ENCODE measurements at regions not wholly inside any gene's neighbourhood (a gene's known extent, or its start where the extent isn't known, plus 50 kb on each side); places are given as distances from the start of the nearest gene placed in this dataset.
"Not testable (repeated sequence)": the region's sequence is repeated elsewhere in the genome, so short reads cannot be mapped to it uniquely, and the experiment has no call there.

DNA sequence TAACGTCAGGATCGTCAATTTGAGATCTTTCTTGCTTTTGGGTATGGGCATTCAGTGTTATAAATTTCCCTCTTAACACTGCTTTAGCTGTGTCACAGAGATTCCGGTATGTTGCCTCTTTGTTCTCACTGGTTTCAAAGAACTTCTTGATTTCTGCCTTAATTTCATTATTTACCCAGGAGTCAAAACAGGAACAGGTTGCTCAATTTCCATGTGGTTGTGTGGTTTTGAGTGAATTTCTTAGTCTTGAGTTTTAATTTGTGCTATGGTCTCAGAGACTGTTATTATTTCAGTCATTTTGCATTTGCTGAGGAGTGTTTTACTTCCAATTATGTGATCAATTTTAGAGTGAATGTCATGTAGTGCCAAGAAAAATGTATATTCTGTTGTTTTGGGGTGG lies 153.1 kb downstream of the PCDH17 start:
- no peak for DNase-seq

DNA sequence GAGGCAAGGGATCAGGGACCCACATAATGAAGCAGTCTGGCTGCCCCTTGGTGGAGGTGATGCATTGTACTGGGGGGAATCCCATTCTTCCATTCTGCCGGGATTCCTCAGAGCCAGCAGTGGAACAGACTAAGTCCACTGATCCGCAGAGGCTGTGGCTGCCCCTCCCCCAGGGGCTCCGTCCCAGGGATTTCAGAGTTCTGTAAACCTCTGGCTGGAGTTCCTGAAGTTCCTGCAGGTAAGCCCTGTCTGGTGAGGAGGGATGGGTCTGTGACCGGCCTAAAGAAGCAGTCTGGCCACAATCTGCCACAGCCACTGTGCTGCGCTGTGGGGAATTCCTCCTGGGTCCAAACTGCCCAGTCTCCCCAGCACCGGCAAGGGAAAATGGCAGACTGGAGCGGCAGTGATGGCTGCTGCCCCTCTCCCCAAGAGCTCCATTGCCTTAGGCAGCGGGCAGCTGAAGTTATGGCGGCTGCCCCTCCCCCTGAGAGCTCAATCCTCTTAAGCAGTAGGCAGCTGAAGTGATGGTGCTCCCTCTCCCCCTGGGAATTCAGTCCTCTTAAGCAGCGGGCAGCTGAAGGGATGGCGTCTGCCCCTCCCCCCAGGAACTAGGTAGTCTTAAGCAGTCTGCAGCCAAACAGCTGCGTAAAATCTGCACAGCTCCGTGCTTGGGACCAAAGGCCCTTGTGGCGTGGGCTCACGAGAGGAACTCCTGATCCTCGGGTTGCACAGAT lies 155.7 kb downstream of the PCDH17 start:
- DNase-seq = no peak

DNA sequence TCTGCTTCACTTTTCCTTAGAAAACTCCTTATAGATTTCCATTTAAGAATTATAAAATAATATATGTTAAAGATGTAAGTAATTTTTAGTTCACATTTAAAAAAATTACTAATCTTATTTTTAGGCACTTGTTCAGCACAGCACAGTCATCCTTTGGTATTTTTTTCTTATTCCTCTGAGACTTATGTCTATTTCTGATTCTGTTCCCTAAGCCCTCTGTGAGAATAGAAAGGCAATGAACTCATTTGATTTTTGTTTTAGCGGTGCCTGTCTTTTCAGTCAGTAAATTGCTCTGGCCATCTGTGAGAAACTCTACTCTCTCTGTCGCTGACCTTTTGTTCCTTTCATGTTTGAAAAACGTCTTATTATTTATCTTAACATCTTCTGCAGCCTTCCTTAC lies 168.1 kb downstream of the PCDH17 start:
- no peak for DNase-seq

DNA sequence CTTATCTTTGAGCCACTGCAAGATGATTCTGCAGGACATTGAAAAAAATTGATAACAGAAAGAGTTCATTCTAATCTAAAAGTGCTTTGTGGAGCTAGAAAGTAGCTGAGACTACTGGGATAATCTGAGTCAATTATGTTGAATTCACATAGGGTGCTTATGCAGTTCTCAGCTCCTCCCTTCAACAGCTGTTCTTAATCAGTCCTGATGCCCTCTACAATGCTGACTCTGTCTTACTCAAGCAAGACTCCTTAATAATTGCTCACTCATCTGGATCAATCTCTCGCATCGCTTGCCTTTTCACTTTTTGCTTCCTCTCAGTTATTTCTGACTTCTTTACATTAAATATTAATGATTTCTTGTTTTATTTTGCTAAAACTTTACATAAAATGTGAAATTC lies 182.1 kb downstream of the PCDH17 start:
- DNase-seq = no peak

DNA sequence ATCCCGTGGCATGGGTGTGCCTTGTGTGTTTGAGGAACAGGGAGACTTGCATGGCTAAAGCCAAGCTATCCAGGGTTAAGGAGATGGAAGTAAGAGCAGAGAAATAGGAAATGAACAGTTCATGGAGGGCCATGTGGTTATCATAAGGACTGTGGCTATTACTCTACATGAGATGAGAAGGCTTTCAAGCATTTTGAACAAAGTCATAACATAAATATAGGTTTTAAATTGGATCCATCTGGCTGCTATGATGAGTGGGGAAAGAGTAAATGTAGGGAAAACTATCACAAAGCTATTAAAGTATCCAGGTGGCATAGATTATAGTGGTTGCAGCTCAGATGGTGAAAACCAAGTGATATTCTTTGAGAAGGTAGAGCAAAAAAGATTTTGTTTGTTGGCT lies 184.1 kb downstream of the PCDH17 start:
- DNase-seq = no peak

DNA sequence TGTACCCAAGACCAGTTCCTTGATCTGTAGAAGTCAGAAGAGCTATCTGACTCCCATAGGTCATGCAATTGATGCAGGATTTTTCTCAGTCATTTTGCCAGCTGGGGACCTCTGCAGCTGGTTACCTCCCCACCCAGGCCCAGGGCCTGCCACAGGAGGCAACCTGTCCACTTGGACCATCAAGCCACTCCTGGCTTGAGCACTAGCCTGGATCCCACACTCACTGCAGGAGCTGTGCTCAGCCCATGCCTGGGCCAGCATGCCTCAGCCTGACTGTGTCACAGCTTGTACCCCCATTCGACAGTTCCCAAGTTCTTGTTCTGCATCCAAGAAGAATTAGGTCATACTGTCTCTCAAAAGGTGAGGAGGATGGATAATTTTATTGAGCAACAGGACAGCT lies 189.4 kb downstream of the PCDH17 start:
- no peak for DNase-seq

DNA sequence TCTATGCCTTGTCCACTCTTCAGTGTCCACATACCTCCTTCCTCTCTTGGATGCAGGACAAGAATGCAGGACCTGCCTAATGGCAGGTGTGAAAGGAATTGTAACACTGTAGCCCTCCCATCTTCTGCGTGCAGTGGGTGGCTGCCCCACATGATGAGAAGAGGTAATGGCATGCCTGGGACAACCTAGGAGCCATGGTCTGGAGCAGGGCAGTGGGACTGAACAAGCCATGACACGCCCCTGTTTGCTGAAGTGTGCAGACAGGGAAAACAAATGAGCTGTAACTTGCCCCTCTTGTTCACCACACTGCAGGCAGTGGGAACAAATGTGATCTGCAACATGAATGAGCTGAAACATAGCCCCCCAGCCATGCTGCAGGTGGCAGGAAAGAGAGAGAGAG lies 192.2 kb downstream of the PCDH17 start:
- DNase-seq = no peak

DNA sequence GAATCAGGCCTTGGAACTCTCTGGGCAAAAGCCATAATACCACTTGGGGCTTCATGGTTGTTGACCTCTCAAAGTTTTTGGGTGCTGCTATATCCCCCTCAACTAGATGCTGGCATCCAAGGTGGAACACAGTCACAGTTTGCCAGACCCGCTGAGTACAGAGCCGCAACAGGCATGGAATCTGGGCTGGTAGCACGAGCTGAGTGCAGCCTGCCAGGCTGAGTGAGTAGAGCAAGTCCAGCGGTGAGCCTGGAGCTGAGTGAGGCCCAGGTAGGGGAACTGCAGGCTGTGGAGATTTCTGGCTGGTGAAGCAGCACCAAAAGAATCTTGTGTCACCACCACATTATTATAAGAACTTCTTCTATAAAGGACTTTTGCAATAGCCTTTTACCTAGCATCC lies 192.6 kb downstream of the PCDH17 start:
- no peak for DNase-seq

DNA sequence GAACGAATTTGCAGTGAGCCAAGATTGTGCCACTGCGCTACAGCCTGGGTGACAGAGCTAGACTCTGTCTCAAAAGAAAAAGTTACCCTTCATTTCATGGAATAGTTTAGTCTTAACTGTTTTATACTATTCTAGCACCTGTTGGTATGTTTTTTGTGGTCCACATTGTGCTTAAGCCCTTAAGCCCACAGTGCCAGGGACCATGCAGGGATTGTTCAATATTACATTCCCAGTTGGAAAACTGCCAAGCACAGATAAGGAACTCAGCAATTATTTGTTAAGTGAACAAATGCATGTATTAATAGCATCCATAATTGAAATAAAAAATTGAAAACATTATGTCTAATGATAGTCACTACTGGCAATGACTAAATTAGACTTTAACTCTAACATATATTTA lies 193.5 kb downstream of the PCDH17 start:
- no peak for DNase-seq

DNA sequence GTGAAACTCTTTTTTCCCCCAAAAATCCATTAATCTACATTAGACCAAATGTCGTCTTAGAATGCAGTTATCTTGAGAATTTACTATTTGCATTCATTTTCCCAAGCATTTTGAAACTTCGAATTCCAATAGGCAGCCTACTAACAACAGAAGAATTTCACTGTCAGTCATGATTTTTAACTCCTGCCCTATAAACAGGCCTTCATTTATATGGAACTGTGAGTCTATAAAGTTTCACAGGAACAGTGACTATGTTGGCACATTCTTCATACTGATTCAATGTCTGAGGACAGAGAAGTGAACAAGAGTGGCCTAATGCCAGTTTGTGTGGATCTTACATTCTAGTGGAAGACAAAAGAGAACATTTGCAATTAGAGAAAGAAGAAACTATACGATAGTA lies 198.0 kb downstream of the PCDH17 start:
- DNase-seq = no peak

DNA sequence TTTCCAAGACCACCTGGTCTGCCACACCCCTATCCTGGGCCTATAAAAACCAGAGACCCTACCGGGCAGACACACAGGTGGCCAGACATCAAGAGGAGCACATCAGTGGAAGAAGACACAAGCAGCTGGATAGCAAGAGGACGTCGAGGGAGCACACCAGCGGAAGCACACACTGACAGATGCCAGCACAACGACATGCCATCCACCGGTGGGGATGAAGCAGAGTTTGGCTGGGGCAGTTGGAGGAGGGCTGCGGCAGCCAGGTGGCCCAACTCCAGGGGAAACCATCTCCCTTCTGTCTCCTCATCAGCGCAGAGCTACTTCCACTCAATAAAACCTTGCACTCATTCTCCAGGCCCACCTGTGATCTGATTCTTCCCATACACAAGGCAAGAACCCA lies 200.6 kb downstream of the PCDH17 start:
- DNase-seq = no peak

DNA sequence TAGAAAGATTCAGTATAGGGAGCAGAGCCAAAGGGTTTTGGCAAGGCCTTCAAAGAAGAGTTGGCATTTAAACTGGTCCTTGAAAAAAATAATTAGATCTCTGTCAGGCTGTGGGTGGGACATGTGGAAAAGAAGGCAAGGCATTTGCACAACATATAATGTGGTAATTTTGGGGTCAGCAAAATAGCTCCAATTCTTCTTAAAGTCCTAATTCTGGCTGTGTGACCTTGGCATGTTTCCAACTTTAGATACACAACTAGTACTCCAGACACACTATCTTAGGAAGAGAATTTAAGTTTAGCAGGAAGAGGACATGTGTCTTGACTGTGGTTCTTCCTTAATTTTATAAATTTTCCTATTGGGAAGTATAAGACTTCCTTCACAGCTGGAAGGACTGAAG lies 206.3 kb downstream of the PCDH17 start:
- DNase-seq = no peak

DNA sequence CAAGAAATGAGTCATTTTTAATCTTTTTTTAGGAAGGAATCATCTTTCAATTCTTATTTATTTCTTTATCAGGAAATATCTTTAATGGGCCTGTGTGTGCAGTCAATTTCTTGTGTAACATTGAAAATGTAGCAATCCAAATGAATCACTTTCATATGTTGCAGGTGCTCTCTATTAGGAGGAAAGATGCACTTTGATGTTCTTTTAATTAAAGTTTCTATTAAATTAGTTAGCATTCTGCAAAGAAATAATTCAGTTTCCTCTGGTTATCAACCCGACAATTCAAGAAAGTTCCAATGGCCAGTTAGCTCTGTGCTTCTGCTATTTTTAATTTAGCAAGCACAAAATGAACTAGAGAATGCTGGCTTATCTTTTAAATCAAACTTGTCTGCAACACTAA lies 212.0 kb downstream of the PCDH17 start:
- no peak for DNase-seq

DNA sequence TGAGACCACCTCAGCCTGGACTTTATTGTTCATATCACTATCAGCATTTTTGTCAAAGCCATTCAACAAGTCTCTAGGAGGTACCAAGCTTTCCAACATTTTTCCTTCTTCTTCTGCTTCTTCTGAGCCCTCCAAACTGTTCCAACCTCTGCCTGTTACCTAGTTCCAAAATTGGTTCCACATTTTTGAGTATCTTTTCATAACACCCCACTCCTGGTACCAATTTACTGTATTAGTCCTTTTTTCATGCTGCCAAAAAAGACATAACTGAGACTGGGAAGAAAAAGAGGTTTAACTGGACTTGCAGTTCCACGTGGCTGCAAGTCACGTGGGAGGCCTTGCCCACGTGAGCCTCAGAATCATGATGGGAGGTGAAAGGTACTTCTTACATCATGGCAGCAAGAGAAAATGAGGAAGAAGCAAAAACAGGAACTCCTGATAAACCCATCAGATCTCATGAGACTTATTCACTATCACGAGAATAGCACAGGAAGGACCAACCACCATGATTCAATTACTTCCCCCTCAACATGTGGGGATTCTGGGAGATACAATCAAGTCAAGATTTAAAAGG lies 215.1 kb downstream of the PCDH17 start:
- DNase-seq = no peak

DNA sequence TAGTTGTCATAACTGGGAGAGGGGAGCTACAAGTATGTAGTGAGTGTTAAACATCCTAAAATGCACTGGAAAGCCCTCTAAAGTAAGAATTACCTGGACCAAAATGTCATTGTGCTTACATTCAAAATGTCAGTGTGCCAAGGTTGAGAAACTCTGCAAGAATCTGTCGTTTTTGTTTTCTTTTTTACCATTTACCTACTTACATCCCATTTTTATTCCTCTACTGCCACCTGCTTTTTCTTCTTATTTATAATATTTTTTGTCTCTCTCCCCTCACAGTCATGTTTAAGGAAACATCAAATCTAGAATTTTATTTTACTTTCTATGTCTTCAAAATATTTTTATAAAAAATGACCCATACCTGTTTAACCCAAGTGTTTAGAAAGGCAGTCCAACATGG lies 226.4 kb downstream of the PCDH17 start:
- DNase-seq = no peak

DNA sequence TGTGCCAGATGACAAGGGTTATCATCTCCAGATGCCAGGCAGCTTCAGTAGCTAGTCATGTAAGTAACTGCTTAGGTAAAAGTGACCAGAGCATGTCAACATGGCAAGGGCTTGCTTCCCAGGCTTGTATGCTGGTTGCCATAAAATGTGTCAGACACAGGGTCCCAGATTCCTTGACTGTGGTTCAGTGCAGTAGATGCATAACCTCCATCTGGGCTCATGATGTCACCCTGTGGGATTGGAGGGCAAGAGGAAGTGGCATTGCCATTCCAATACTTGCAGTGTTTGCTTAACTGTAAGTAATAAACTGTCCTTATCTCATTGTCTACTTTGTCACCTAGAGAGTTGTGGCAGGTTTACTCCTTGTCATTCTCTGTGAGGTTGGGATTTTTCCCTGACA lies 226.8 kb downstream of the PCDH17 start:
- no peak for DNase-seq

DNA sequence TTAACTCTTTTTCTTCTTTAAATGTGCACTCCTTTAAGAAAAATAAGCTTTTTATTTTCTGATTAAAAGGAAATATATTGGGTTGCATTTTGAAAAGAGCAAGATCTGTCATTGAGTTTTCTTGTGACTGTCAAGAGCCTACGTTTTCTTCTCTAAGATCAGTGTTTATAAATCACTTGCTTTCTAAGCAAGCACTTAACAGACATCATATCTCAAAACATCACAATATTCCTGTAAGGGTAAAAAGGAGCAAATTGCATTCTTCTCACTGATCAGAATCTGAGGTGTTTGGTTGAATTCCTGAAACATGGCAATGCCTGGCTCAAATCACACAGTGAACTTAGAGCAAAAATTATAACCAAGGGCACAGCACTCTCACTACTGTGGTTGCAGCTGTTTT lies 231.3 kb downstream of the PCDH17 start:
- DNase-seq = no peak

DNA sequence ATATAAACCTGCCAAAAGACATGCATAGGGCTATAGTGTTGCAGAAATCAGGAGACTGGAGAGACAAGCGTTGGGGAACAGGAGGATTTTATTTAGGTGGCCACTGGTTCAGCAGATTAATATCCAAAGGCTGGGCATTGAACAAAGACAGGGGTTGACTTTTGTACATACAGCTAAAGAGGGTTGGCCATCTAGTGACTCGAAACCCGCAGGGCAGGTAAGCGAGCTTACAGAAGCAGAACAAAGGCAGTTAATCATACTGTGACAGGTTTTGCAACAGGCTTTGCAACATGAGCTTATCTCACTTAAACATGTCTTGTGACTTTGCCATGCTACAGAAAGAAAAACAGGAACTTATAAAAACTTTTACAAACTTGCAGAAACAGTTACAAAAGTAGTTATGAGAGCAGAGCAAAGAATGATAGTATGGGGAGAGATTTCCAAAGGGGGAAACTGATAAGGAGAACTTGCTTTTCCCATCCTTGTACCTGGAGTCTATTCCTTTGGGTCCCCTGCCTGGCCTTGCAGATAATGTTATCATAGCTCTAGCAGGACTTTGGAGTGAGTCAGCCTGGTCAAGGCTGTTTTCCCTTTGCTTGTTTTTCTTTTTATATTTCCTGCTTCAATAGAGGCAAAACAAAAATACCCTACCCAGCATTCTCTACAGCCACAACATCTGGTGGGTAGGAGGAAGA lies 234.2 kb downstream of the PCDH17 start:
- DNase-seq = no peak

DNA sequence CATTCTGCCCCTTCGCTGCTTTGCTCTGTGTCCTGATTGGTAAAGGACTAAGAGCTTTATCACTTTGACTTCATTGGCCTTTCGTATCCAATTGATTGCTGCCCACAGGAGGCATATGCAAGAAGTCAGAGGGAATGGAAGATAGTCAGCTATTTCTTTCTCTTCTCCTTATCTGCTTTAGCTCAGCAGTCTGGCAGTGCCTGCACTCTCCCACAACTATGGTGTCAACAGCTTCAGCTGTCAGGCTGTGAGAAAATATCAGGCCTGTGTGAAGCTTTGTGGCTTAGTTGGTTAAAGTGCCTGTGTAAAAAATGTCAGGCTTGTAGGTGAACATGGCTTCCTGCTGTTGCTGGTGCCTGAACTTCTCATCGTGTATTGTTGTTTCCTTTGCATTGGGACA lies 243.0 kb downstream of the PCDH17 start:
- no peak for DNase-seq

DNA sequence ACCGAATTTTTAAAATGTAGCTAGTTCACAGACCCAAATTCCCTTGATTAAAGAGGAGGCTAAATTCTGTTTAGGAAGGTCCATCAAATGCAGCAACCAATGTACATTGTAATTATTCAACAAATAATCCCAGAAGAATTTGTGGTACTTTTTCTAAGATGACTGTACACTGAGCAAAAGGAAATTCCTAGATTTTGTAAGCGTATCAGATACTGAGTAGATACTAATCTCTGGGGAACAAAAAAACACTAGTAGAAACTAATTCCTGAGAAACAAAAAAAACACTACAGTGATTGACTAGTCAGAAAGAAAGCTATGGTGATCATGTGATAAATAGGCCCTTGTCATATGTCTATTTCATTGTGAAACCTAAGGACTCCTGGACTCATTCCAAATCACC lies 246.1 kb downstream of the PCDH17 start:
- DNase-seq = no peak

DNA sequence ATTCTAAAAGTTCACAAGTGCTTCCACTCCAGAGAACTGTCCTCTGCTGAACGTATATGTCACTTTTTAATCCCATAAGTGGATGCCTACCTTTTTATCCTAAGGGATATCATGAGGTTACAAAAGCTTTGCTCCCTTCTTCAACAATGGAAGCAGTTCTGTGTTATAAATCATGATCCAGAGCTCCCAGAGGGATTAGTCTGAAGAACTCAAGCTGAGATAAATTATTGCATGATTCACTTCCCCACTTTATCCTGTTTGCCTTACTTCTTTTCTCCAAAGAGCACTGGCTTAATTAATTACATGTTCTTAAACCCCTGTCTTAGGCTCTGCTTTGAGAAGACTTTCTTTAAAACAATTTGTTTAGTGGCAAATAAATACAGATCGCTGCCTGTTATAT lies 246.7 kb downstream of the PCDH17 start:
- DNase-seq = no peak

DNA sequence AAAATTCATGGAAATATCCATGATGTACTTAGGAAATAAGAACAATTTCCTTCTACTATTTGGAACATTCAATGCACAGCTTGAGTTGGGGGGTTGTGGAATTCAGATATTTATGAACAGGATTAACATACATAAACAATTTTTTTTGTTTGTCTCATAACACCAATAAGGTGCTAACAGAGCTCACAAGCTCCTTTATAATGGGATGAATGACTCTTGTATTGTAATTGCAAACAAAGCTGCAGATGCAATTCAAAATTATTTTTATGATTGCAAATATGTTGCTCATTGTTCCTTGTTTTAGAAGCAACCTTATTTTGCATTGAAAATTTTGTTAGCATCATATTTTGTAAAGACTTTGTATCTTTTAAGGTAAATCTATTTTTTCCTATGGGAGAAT lies 265.7 kb downstream of the PCDH17 start:
- no peak for DNase-seq

DNA sequence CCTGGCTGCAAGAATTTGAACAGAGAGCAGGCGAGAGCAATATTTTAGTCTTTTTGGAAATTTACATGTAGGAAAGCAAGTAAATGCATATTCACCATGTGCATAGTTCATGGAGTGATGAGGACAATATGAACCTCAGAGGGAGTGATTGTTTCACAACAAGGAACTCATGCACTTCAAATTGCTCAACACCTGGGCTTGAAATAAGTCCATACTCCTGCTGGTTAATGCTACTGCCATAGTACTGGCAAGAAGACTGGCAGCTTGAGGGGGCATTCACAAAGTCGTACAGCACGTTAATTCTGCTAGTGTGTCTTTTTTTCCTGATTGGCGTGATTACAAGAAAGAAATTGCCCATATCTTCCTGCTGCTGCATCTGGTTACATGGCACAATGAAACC lies 267.6 kb downstream of the PCDH17 start:
- DNase-seq = no peak

DNA sequence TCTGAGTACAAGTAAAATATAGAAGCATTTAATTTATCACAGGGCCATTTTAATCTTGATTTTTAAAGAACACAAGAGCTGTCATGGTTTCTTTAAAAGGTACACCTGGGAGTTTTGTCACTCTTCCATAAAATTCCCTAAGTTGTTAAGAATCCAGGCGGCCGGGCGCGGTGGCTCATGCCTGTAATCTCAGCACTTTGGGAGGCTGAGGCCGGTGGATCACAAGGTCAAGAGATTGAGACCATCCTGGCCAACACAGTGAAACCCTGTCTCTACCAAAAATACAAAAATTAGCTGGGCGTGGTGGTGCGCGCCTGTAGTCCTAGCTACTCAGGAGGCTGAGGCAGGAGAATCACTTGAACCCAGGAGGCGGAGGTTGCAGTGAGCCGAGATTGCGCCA lies 278.3 kb downstream of the PCDH17 start:
- DNase-seq = not testable (repeated sequence)

DNA sequence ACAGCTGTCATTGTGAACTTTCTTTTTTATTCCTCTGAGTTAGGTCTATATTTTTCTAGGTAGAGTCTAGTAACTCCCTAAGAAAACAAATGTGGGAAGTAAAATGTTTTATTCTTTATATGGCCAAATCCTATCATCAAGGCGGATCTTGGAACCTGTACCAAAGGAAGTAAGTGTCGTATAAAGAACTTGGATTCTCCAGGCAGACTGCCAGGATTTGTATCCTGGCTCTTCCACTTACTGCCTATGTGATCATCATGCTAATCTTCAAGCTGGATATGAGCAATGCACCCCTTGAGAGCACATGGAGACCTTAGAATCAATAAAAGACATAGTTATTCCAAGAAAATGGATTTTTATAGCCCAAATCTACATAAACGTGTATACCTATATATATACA lies 286.5 kb downstream of the PCDH17 start:
- DNase-seq = no peak

All from T-helper 2 cell (primary cell).